ENCODE measurements at regions not wholly inside any gene's neighbourhood (a gene's known extent, or its start where the extent isn't known, plus 50 kb on each side); places are given as distances from the start of the nearest gene placed in this dataset.

DNA sequence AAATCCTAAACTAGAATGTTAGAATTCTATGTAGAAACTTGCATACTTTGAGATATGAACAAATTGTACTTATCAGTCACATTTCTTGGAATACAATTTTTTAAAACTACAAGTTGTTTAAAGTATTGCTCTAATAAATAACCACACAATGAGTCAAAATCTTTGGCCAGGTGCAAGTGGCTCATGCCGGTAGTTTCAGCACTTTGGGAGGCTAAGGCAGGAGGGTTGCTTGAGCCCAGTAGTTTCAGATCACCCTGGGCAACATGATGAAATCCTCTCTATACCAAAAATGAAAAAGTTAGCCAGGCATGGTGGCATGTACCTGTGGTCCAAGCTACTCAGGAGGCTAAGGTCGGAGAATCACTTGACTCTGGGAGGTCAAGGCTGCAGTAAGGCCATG, 257.8 kb downstream of the COX7C start:
- in situ Hi-C loops (cut with HindIII; ENCODE audit: low sequenced_read_pairs): no loop called here

DNA sequence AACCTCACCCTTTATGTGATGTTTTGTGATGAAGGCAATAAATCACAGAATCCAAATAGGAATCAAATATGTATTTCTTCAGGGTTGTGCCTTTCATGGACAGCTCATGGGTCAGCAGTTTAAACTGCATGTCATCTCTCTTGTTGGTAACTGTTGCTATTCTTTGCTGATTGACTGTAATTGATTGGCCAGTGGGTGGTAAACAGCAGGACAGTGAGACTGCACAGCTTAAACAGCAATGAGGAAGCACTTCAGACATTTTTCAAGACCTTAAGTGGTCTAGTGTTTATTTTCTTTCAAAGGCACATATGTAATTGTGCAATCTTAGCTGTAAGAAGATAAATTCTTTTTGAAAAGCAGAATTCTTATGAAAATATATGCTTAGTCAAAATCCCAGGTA, 260.5 kb downstream of the COX7C start:
- in situ Hi-C loops (cut with HindIII; ENCODE audit: low sequenced_read_pairs): no loop called here

DNA sequence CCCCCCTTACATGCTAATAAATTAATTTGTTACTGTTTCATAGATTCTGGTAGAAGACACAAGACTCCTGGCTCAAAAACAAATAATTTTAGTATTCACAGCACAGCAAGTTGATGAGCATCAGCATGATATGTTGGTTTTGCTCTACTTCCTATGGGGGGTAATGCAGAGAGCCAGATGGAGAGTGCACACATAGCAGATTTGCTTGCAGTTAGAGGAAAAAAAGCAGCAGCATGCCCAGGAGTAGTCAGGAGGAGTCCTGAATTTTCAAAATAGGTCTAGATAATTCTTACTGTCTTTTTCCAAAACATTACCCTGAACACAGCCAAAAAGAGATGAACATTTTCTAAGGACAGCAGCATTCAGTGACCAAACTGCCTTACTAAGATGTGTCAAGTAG, 261.3 kb downstream of the COX7C start:
- in situ Hi-C loops (cut with HindIII; ENCODE audit: low sequenced_read_pairs): no loop called here

DNA sequence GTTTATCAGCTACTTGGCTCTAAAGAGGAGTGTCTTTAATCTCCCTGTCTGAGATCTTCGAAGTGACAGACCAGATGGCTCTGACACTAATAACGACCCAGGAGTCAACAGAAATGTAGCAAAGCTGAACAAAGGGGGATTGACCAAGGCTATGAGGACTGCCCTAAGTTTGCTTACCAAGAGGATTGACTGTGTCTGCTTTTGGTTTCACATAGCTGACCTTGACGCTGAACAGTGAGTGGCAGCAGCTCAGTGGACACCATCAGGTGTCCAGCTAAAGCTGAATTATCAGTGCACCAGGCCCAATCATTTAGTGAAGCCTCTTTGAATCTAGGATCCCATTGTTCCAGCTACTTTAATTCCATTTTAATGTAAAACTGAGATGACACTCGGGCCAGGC, 262.6 kb downstream of the COX7C start:
- in situ Hi-C loops (cut with HindIII; ENCODE audit: low sequenced_read_pairs): no loop called here

DNA sequence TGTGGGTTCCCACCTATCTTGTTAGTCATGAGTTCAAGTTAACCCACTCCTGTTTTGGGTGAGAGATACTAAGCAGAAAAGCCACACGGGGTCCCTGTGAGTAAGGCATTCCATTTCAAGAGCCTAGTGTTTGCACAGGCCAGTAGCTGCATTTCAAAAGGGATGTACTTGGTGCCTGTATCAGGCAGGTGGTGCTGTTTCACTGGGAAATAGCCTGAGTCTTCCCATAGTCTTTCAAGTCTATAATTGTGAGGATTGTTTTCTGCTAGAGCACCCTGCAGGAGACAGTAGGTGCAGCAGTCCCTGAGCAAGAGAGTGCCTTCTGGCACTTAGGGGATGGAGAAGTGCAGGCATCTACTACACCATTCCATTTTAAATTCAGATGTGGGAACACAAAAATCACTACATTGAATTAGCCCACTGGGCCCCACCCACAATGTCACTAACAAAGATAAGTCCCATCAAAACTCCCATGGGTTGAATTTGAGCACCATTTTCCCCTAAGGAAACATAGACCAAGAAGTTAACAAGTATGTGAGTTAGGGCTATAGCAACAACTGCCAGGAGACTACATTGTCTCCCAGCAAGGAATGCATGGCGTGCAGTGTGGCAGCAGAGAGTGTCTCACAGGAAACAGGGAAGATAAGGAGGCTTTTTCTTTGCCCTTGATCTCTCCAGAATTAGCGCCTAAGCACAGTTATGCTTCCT, 263.2 kb downstream of the COX7C start:
- in situ Hi-C loops (cut with HindIII; ENCODE audit: low sequenced_read_pairs): no loop called here

DNA sequence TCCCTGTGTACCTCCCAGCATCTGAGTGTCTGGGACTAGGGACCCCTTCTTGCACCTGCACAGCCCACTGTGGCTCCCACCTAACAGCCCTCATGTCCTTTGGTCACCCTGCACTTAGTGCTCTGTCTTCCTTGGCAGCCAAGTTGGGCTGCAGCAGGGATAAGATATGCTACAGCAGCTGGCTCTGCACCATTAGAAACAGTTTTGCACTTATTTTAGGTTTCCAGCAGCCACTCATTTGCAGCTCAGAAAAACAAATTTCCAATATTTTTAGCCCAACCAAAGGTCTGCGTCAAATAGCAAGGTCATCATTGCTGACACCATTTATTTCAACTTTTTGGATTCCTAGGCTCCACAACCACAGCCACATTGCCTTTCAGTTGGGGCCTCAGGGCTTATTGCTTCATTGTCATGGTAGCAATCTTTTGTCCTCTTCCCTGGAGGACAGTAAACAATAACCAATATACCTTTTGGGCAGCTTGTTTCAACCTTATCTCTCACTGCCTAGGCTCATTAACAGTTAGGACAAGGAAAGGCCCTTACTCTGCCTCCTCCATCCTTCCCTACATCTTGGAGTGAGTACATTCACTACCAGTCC, 263.9 kb downstream of the COX7C start:
- in situ Hi-C loops (cut with HindIII; ENCODE audit: low sequenced_read_pairs): no loop called here

DNA sequence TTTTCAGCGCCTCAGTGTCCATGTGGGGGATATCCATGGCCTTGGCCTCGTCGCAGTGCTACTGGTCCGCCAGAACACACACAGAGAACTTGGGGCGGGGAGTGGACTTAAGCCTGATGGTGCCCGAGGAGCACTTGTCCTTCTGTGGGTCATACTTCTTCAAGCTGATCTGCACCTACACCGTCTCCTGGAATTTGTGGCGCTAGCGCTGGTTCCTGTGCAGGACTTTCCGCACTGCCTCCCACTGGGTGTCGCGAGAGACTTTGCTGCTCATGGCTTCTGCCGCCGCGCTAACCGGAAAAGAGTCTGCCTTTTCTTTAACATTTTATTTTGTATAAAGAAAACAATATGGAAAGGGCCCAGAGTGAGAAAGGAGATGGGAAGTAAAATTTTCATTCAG, 266.9 kb downstream of the COX7C start:
- in situ Hi-C loops (cut with HindIII; ENCODE audit: low sequenced_read_pairs): loop anchor here (5.0 kb wide), 1 partner anchor 88 kb away; no protein-coding TSS in a partner anchor

DNA sequence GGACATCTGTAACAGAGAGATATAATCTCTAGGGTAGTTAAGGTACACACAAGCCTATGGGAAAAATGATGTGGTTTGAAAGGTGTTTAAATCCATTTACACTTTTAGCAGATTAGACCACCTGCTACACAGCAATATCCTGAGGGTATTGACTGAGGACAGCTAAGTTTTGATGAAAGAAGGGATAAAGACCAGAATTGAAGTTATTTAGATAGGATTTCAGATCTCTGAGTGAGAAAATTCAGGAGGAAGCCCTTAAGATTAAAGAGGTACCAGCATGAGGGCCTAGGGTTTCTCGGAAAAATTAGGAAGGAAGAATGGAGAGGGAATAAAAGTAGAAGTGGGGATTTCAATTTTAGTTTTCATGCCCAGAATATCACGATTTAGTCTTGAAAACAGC, 267.3 kb downstream of the COX7C start:
- in situ Hi-C loops (cut with HindIII; ENCODE audit: low sequenced_read_pairs): loop anchor here (5.0 kb wide), 1 partner anchor 87 kb away; no protein-coding TSS in a partner anchor

DNA sequence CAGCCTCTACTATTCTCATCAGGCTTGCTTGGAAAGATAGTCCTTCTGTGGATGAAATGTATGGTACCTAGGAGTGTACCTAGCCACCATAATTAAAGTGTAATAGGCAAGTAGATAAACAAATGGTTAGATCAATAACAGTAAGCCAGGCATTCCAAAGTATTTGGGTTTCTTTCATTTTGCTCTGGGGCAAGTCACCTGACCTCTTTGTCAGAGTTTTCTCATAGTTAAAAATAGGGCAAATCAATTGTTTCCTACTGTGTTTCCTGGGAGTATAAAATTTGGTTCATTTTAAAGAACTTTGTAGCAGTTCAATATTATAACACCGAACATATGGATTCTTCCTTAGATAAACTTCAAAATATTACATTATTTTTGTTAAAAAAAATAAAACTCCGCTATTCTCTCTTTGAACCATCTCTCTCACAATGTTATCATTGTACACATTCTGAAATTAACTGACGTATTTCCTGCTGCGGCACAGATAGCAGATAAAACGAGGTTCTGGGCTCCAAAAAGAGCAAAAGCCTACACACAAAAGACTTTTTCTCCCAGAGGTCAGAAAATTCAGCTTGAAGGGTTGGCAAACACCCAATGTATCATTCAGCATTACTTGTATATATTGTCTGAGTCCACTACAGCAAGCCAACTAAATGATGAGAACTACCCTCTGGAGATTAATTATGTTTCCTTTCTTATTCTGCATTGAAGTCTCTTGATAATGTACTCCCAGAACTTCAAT, 267.9 kb downstream of the COX7C start:
- in situ Hi-C loops (cut with HindIII; ENCODE audit: low sequenced_read_pairs): loop anchor here (5.0 kb wide), 1 partner anchor 87 kb away; no protein-coding TSS in a partner anchor

DNA sequence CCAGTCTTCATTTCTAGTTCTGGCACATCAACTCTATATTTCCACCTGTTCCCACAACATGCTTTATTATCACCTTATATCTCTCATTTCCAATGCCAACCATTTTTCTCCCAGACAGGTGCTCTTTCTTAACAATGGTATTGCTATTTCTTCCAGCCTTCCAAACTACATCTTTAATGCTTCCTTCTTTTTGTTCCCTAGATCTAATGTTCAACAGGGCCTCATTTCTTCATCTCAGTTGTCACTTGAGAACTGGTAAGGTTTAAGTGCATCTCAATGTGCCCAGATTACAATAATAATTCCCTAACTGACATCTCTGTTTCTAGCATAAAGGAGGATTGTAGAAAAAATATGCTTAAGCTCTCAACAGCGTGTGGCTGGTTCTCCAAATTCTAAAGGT, 272.6 kb downstream of the COX7C start:
- in situ Hi-C loops (cut with HindIII; ENCODE audit: low sequenced_read_pairs): no loop called here

DNA sequence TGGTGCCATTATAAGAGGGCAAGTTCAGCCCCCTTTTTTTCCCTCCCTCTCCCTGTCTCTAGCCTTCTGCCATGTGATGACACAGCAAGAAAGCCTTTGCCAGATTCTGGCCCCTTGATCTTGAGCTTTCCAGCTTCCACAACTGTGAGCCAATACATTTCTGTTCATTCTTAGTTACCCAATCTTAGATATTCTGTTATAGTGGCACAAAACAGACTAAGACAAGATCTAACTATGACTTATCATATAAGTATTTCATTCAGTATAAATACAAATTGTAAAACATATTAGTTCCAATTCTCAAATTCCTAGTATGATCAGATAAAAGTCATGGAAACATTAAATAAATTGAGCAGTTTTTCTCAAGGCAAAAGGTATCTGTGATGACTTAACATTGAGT, 276.3 kb downstream of the COX7C start:
- in situ Hi-C loops (cut with HindIII; ENCODE audit: low sequenced_read_pairs): no loop called here

DNA sequence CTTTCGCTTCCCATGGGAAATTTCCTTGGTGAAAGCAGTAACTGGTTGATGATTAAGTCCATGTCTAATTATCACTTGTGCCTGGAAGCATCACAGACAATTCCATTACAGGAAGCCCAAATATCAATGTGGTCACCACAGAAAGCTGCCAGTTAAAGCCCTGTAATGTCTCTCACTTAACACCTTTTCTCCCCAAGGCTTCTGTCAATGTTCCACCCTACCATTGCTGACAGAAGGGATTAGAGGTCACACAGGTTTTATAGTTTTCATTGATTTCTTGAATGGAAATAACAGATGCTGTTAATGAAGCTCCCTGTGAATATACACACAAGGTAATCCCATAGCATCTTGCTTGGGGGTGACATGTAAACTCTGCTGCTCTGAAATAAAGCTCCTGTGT, 279.2 kb downstream of the COX7C start:
- in situ Hi-C loops (cut with HindIII; ENCODE audit: low sequenced_read_pairs): no loop called here

DNA sequence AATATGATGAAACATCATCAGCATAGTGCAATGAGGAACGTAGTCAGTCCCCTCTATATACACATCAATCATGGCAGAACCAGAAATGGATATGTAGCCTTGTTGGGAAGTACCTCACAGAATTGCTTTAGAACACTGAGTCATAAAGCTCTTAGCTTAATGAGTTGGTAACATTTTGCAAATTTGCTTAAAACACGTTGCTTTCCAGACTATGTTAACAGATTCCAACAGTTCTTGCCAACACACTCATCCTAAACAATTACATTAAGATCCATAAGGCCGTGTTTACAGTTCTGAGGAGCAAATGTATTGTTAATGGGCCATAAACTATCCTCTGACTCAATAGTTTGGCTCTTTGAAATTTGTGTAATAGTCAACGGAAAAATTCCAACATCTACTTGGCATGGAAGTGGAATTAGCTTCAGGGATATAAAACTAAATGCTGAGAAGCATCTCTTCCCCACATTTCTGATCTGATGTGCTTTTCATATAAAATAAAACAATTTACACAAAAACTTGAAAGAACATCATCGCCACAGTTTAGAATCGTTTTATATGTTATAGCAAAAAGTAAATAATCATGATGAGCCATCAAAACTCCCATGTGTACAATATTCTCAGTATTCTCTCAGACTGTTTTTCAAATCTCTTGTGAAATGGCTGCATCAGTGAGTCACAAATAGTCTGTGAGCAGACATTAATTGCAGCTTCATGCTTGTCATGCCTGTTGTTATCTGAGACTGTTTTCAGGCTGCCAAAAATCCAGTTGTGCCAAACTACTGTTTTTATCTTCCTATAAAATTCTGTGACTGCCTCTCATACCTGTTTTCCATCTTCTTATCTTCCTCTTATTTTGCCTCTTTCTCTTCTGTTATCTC, 291.9 kb downstream of the COX7C start:
- in situ Hi-C loops (cut with HindIII; ENCODE audit: low sequenced_read_pairs): no loop called here

DNA sequence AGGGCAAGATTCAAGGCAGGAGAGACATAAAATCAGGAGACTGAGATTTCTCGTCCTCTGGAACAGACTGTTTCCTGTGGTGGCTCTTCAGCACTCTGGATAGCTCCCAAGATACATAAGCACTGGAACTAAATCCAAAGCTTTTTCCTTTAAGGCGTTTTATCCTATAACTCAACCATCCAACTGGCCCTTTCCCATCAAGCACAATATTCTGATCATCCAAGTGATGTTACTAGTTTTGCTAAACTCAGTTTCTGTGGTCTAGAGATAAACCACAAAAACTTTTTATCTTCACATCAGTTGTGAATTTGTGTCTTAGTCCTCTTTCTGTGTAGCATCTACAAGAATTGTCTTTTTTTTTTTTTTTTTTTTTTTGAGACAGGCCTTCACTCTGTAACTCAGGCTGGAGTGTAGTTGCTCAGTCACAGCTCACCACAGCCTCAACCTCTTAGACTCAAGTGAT, 299.4 kb downstream of the COX7C start:
- in situ Hi-C loops (cut with HindIII; ENCODE audit: low sequenced_read_pairs): no loop called here

DNA sequence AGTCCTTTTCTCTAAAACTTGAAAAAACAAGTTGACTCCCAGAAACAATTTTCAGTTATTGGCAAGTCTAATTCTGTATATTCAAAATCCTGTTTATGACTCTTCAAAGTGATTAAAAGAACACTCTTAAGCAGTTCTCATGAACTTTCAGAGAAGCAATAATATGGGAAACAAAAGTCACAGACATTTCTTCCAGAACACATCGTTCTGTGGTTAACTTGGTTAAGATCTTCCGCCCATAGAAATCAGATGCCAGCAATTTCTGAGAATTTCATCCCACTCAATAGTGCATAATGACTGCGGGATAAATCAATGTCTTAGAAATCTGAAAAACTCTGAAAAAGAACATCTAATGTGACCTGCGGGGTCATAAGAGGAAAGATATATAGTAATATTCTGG, 300.5 kb downstream of the COX7C start:
- in situ Hi-C loops (cut with HindIII; ENCODE audit: low sequenced_read_pairs): no loop called here

DNA sequence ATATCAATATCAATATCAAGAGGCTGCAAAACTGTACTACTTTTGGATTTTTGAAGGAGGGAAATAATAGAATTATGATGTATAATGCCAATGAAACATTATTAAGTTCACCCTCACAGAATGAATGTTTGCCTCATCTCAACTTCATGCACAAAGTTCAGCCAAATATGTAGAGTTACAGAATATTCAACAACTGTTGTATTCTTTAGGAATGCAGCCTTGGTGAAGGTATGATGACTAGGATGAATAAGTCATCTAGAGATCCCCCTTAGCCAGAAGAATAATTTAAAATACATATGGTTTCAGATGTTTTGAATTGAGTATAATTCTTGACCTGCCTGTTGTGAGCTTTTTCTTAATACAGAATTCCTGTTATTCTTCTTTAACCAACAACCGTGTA, 308.3 kb downstream of the COX7C start:
- in situ Hi-C loops (cut with HindIII; ENCODE audit: low sequenced_read_pairs): no loop called here

DNA sequence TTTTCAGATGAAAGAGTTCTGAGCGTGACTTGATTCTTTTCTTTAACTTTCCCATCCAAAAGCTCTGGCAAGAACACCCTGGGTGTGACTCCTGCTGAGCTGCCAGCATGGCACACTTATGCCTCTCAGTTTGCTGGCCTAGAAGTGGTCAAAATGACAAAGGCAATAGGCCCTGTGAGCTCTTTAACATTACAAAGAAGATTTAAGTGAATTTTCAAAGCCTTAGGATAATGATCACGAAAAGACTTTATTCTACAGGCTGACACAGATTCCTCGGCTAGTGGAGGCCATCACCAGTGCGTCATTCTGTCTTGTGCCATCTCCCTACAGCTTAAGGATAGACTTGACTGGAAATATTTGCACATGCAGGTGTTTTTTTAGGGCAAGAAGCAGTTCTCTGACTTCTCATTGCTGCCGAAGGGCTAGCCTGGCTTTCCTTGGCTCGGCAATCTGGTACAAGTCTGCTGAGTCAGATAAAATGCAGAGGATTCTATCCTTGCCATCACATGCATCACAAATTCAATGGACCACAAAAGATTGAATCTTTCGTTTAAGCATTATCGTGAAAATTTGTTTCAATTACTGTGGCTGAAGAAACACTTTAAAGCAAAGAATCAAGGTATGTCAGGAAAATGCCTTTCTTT, 311.5 kb downstream of the COX7C start:
- in situ Hi-C loops (cut with HindIII; ENCODE audit: low sequenced_read_pairs): no loop called here

DNA sequence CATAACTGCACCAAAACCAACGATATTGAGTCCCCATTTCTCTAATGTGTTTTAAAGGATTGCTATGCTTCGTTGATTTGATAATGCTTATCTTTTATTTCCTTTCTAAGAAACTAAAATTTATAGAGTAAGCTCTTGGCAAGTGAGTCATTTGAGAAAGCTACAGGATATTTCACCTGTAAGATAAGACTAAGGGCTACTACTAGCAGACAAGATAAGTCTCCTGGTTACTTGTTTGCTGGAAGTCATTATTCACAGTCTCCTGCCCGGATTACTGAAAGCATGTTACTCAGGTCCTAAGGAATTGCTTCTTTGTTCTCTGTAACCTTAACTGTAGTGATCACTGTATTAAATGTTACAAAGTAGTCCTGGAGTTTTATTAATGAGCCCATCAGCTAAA, 315.9 kb upstream of the RASA1 start:
- in situ Hi-C loops (cut with HindIII; ENCODE audit: low sequenced_read_pairs): no loop called here

DNA sequence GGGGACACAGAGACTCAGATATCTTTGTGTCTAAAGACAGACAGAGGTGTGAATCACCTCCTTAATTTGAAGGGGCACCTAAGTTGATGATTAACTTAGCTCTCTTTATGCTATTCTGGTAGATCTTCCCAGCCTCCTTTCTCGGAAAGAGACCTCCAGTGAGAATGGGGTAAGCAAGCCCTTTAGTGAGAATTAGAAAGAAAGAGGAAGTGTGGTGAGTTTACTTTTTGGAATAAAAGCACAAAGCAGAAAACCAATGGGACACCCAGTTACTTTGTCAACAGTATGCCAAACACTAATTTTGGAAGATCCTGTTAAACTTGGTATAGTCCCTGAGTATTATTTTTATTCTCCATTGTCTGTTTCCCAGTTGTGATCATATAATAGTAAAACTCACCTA, 302.8 kb upstream of the RASA1 start:
- in situ Hi-C loops (cut with HindIII; ENCODE audit: low sequenced_read_pairs): no loop called here

DNA sequence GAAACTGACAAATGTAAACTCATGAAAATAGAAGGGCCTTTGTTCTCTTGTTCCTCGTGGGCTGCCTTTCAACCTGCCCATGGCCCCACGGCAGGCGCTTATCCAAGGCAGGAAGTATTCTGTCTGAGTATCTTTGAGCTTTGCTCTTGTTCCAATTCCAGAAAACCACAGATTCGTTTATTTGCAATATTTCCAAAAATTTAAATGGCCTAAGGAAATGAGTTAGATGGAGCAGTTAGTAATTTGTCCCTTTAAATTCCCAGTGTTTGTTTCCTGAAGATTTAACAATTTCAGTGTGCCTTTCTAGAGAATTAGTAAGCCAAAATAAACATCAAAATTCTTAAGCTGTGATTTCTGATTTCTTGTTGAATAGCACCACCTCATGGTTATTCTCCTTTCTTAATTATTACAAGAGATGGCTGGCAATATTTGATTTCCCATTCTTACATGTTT, 299.4 kb upstream of the RASA1 start:
- in situ Hi-C loops (cut with HindIII; ENCODE audit: low sequenced_read_pairs): no loop called here
